Prostate gland (tissue), 2 donors: ENCODE measurements at regions not wholly inside any gene's neighbourhood (a gene's known extent, or its start where the extent isn't known, plus 50 kb on each side); places are given as distances from the start of the nearest gene placed in this dataset.

ENCODE experiments used
- POLR2AphosphoS5 ChIP-seq: sonication (generic); formaldehyde crosslinking; IDR thresholded peaks from one replicate; pipeline ENCODE4 v1.6.1; 2017; ENCODE audit warnings: antibody characterized with exemption
- TF ChIP-seq, protein P1 (sequence below), 4 experiments: fragments of 200-600 bp in 2 of 4; fragments of 450-650 bp in 2 of 4; sonication (generic) in 2 of 4; IDR thresholded peaks; 1 replicate in 3 of 4; 2 replicates in 1 of 4; pipeline ENCODE4 v1.5.1; 2016 to 2019; ENCODE audit warnings: antibody characterized with exemption in 4 of 4, mild to moderate bottlenecking in 2 of 4, moderate library complexity in 2 of 4

DNA sequence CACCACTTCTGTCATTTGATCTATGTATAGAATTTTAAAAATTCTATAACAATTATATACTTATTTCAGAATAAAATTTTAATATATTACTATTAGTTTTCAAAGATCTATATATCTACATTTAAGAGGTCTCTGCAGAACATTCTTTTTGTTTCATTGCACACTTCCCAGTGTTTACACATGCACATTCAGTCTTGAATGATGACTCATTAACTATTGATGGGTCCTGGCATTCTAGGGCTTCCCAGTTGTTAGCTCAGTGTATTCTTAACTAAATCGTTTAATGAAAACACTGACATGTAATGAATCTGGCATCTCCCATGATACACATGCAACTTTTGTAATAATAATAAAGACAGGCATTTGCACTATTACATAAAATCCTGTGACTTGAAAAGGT is 324.6 kb downstream of the KLF12 start:
- no peak for TF ChIP-seq POLR2AphosphoS5
- TF ChIP-seq, protein P1, sequence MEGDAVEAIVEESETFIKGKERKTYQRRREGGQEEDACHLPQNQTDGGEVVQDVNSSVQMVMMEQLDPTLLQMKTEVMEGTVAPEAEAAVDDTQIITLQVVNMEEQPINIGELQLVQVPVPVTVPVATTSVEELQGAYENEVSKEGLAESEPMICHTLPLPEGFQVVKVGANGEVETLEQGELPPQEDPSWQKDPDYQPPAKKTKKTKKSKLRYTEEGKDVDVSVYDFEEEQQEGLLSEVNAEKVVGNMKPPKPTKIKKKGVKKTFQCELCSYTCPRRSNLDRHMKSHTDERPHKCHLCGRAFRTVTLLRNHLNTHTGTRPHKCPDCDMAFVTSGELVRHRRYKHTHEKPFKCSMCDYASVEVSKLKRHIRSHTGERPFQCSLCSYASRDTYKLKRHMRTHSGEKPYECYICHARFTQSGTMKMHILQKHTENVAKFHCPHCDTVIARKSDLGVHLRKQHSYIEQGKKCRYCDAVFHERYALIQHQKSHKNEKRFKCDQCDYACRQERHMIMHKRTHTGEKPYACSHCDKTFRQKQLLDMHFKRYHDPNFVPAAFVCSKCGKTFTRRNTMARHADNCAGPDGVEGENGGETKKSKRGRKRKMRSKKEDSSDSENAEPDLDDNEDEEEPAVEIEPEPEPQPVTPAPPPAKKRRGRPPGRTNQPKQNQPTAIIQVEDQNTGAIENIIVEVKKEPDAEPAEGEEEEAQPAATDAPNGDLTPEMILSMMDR (IDR thresholded peaks at IDR 0.05): no peak
